ENCODE measurements at regions not wholly inside any gene's neighbourhood (a gene's known extent, or its start where the extent isn't known, plus 50 kb on each side); places are given as distances from the start of the nearest gene placed in this dataset.

DNA sequence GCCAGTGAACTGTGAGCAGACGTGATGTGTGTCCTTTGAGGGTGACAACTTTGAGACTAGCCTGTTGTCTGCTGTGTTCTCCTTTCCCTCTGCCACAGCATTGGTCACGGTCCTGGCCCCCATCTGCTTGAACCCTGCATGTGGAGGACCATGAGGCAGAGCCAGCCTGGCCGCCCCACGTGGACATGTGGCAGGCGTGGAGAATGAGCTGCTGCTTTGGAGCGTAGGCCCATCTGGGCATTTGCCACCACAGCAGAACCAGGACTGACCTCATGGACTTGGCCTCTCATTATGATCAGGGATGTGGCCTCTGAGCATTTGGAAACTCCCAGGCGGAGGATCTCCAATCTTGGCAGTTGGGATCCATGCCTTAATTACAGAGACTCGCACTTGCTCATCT is 448.5 kb downstream of the TCERG1L start:
- Histone ChIP-seq H3K9me3 (ENCODE audit: insufficient read depth, low read depth, low read length) (no peaks in the 10 kb centered on the region), H3K36me3 (ENCODE audit: insufficient read depth, low read length) (no peaks in the 10 kb centered on the region), H3K9ac (ENCODE audit: low read depth, low read length) (no peak overlapping the region), H3K4me3 (ENCODE audit: low read length) (no peak overlapping the region), H3K27me3 (ENCODE audit: insufficient read depth, low read length) (no peaks in the 10 kb centered on the region), H3K27ac (ENCODE audit: low read depth, low read length) (no peak overlapping the region), H3K4me1 (ENCODE audit: insufficient read depth, low read length) (no peaks in the 10 kb centered on the region)
- WGBS, result 90% methylated on average over 8 of the region's 8 CpGs

DNA sequence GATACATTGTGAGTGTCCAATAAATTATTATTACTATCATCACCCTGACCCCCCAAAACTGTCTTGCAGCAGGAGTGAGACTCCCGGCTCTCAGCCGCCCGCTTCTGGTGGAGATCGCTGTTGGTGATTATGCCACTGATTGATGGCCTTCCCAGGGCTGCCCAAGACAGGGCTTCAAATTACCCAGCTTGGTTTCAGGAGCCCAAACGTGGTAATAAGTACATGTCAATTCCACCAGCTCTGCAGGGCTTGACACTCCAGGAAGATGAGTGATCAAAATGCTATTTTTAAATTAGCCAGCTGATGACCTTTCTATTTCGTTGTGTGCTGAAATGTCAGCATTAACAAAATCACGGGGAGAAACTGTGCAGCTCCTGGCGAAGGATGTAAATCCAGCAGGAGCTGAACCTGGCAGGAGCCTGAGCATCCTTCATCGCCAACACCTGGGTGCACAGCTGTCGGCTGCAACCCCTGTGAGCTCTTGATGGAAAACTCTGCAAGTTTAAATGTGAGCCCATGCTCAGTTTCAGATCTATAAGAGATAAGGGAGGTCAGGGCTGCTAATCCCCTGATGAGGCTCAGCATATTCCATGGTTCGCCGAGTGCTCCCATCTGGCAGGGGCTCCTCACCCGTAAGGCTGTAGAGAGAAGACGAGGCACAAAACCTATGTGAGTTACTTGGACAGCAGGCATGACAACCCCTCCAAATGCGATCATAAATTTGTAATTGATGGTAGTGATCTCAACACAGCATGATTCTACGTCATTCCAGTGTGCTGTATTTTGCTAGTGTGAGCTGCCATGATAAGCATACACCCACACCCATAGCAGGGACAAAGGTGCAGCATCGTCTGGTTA is 446.3 kb downstream of the TCERG1L start:
- Histone ChIP-seq H3K27me3 (ENCODE audit: insufficient read depth, low read length) (no peaks in the 10 kb centered on the region), H3K9ac (ENCODE audit: low read depth, low read length) (no peak overlapping the region), H3K4me3 (ENCODE audit: low read length) (no peak overlapping the region), H3K36me3 (ENCODE audit: insufficient read depth, low read length) (no peaks in the 10 kb centered on the region), H3K4me1 (ENCODE audit: insufficient read depth, low read length) (no peaks in the 10 kb centered on the region), H3K9me3 (ENCODE audit: insufficient read depth, low read depth, low read length) (no peaks in the 10 kb centered on the region), H3K27ac (ENCODE audit: low read depth, low read length) (no peak overlapping the region)
- WGBS, result 93% methylated on average over 17 of the region's 17 CpGs

DNA sequence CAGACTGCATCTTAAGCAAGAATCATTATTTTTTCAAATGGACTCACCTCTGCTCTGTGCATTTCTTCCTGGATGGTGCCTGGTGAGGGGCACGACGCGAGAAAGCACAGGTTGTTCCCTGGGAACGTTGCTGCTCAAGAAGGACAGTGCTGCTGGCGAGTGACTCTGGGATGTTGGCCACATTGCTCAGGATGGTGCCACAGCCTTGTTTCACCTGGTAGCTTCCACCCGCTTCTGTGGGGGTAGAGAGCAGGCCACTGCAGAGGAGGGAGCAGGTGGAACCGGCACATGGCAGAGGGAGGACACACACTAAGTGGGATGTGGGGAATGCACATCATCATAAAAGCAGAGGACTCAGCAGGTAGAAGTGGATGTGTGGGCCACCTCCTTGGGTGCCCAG is 444.7 kb downstream of the TCERG1L start:
- no peak overlapping the region for H3K4me3 ChIP-seq (ENCODE audit: low read length)
- WGBS, result 97% methylated on average over 7 of the region's 7 CpGs

GRCh38 chr10:130867446-130868194 is 443.9 kb downstream of the TCERG1L start:
- H3K9ac ChIP-seq (ENCODE audit: low read depth, low read length), result no peak overlapping the region
- 87% methylated on average over 10 of the region's 10 CpGs for WGBS
- no peaks in the 10 kb centered on the region for H3K36me3 ChIP-seq (ENCODE audit: insufficient read depth, low read length)
- H3K4me1 ChIP-seq (ENCODE audit: insufficient read depth, low read length), result no peaks in the 10 kb centered on the region
- H3K4me3 ChIP-seq (ENCODE audit: low read length), result no peak overlapping the region
- no peaks in the 10 kb centered on the region for H3K27me3 ChIP-seq (ENCODE audit: insufficient read depth, low read length)
- H3K9me3 ChIP-seq (ENCODE audit: insufficient read depth, low read depth, low read length), result no peaks in the 10 kb centered on the region
- H3K27ac ChIP-seq (ENCODE audit: low read depth, low read length), result no peak overlapping the region

More for the DNA sequence above, 444.7 kb downstream of the TCERG1L start:
- H3K9me3 ChIP-seq (ENCODE audit: insufficient read depth, low read depth, low read length), result no peaks in the 10 kb centered on the region
- no peaks in the 10 kb centered on the region for H3K27me3 ChIP-seq (ENCODE audit: insufficient read depth, low read length)
- no peaks in the 10 kb centered on the region for H3K4me1 ChIP-seq (ENCODE audit: insufficient read depth, low read length)
- H3K9ac ChIP-seq (ENCODE audit: low read depth, low read length), result no peak overlapping the region
- H3K36me3 ChIP-seq (ENCODE audit: insufficient read depth, low read length), result no peaks in the 10 kb centered on the region
- no peak overlapping the region for H3K27ac ChIP-seq (ENCODE audit: low read depth, low read length)

DNA sequence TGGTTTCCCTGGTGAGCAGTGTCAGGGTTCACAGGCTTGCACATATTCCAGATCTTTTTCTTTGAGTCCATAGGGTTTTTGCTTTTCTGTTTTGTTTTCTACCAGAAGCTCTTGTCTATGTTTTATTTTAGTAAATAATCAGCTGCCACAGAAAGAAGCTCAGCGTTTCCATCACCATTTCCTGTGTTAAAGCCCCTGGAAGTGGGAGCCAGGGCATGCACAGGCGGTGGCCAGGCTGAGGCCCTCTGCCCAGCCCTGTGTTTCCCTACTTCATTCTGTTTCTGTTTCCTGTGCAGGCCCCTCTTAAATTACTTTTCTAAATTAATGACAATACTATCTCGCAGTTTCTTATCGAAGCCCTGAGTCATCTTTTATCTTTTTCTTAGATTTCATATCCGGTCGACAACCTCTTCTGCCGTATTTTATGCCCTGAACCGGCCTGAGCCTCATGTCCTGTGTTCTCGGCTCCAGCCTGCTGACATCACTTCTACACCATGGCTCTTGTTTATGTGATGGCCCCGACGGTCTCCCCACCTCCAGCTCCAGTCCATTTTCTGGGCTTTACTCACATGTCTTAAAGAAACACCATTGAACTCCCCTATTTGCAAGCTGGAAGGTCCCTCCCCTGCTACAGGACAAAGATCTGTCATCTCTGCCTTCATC is 442.2 kb downstream of the TCERG1L start:
- H3K27me3 ChIP-seq (ENCODE audit: insufficient read depth, low read length), result no peaks in the 10 kb centered on the region
- WGBS, result 91% methylated on average over 11 of the region's 11 CpGs
- H3K9me3 ChIP-seq (ENCODE audit: insufficient read depth, low read depth, low read length), result no peaks in the 10 kb centered on the region
- H3K36me3 ChIP-seq (ENCODE audit: insufficient read depth, low read length), result no peaks in the 10 kb centered on the region
- no peak overlapping the region for H3K9ac ChIP-seq (ENCODE audit: low read depth, low read length)
- no peak overlapping the region for H3K27ac ChIP-seq (ENCODE audit: low read depth, low read length)
- no peaks in the 10 kb centered on the region for H3K4me1 ChIP-seq (ENCODE audit: insufficient read depth, low read length)
- H3K4me3 ChIP-seq (ENCODE audit: low read length), result no peak overlapping the region

DNA sequence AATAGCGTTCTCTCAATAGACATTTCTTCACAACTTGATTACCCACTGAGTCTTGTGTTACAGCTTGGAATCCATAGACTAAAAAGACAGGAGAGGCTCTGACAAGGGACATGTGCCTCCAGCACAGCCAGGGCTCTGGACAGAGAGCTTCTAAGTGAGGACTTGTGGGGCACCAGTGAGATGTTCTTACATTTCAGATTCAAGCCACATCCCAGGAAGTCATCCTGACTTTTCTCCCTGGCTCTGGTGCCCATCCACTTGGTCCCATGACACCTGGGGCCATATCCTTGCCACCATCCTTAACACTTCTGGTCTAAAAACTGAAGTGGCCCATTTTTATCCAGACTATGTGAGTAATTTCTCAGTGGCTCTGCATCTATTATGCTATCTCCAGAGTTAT is 440.1 kb downstream of the TCERG1L start:
- H3K4me1 ChIP-seq (ENCODE audit: insufficient read depth, low read length), result no peaks in the 10 kb centered on the region
- no peak overlapping the region for H3K9ac ChIP-seq (ENCODE audit: low read depth, low read length)
- H3K4me3 ChIP-seq (ENCODE audit: low read length), result no peak overlapping the region
- 60% methylated on average over 1 of the region's 1 CpG for whole genome bisulfite sequencing
- no peaks in the 10 kb centered on the region for H3K9me3 ChIP-seq (ENCODE audit: insufficient read depth, low read depth, low read length)
- H3K27me3 ChIP-seq (ENCODE audit: insufficient read depth, low read length), result no peaks in the 10 kb centered on the region
- no peak overlapping the region for H3K27ac ChIP-seq (ENCODE audit: low read depth, low read length)
- H3K36me3 ChIP-seq (ENCODE audit: insufficient read depth, low read length), result no peaks in the 10 kb centered on the region

- Histone ChIP-seq H3K9me3 (ENCODE audit: insufficient read depth, low read depth, low read length) (no peaks in the 10 kb centered on the region), H3K27me3 (ENCODE audit: insufficient read depth, low read length) (no peaks in the 10 kb centered on the region), H3K4me3 (ENCODE audit: low read length) (no peak overlapping the region), H3K27ac (ENCODE audit: low read depth, low read length) (no peak overlapping the region), H3K4me1 (ENCODE audit: insufficient read depth, low read length) (no peaks in the 10 kb centered on the region), H3K9ac (ENCODE audit: low read depth, low read length) (no peak overlapping the region), H3K36me3 (ENCODE audit: insufficient read depth, low read length) (no peaks in the 10 kb centered on the region)
- 92% methylated on average over 1 of the region's 1 CpG for WGBS
These were observed 437.9 kb downstream of the TCERG1L start for GRCh38 chr10:130873636-130874035.

DNA sequence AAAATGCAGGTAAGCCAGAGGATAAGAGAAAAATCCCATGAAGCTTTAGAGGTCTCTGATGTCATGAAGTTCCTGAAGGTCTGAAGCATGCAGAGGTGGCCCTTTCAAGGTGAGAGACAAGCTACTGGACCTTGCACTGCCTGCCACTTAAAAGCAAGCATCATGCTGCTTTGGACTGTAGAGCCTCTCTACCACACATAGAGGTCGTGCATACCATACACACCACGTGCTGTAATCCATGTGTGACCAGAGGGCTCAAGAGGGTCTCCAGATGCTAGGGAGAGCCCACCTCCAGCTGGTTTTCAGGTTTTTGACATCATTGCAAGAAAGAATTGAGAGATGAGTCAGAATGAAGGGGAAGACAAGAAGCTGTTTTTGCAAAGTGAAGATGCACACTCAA is 436.4 kb downstream of the TCERG1L start:
- Histone ChIP-seq H3K27me3 (ENCODE audit: insufficient read depth, low read length) (no peaks in the 10 kb centered on the region), H3K9me3 (ENCODE audit: insufficient read depth, low read depth, low read length) (no peaks in the 10 kb centered on the region), H3K27ac (ENCODE audit: low read depth, low read length) (no peak overlapping the region), H3K4me1 (ENCODE audit: insufficient read depth, low read length) (no peaks in the 10 kb centered on the region), H3K9ac (ENCODE audit: low read depth, low read length) (no peak overlapping the region), H3K36me3 (ENCODE audit: insufficient read depth, low read length) (no peaks in the 10 kb centered on the region), H3K4me3 (ENCODE audit: low read length) (no peak overlapping the region)
- 90% methylated on average over 2 of the region's 2 CpGs for WGBS

GRCh38 chr10:130875897-130876472 is 435.5 kb downstream of the TCERG1L start:
- Histone ChIP-seq H3K4me1 (ENCODE audit: insufficient read depth, low read length) (no peaks in the 10 kb centered on the region), H3K27me3 (ENCODE audit: insufficient read depth, low read length) (no peaks in the 10 kb centered on the region), H3K36me3 (ENCODE audit: insufficient read depth, low read length) (no peaks in the 10 kb centered on the region), H3K4me3 (ENCODE audit: low read length) (no peak overlapping the region), H3K9me3 (ENCODE audit: insufficient read depth, low read depth, low read length) (no peaks in the 10 kb centered on the region), H3K9ac (ENCODE audit: low read depth, low read length) (no peak overlapping the region), H3K27ac (ENCODE audit: low read depth, low read length) (no peak overlapping the region)
- WGBS, result 79% methylated on average over 7 of the region's 7 CpGs

DNA sequence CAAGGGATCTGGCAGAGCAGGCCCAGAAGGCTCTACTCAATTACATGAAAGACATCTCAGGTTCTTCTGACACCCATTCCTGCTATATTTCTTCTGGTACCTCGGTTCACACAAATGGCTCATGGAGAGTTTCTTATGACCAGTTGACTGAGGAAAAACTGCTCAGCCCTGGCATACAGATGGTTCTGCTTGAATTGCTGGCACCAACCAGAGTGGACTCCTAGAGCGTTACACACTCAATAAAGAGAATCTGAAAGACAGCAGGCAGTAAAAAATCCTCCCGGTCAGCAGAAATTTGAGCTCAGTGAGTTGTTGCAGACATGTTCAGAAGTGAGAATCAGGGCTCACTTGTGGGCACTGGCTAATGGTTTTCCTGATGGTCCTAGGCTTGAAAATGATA is 434.4 kb downstream of the TCERG1L start:
- Histone ChIP-seq H3K9me3 (ENCODE audit: insufficient read depth, low read depth, low read length) (no peaks in the 10 kb centered on the region), H3K9ac (ENCODE audit: low read depth, low read length) (no peak overlapping the region), H3K4me3 (ENCODE audit: low read length) (no peak overlapping the region), H3K4me1 (ENCODE audit: insufficient read depth, low read length) (no peaks in the 10 kb centered on the region), H3K36me3 (ENCODE audit: insufficient read depth, low read length) (no peaks in the 10 kb centered on the region), H3K27ac (ENCODE audit: low read depth, low read length) (no peak overlapping the region), H3K27me3 (ENCODE audit: insufficient read depth, low read length) (no peaks in the 10 kb centered on the region)
- 75% methylated on average over 3 of the region's 3 CpGs for WGBS

DNA sequence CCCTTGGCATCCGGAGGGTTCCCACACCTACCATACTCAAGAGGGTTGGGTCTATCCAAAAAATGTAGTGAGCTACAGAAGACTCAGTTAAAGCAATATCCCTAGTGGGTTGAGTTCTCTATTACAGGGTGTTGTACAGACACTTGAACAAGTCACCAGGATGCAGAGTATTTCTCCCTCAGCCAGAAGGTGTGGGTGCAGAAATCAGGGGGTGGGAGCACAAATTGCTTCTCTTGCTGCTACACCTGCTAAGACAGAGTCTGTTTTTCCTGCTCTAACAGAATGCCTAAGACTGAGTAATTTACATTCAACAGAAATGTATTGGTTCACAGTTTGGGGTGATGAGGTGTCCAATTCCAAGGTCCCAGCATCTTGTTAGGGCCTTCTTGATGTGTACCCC is 433.4 kb downstream of the TCERG1L start:
- Histone ChIP-seq H3K27ac (ENCODE audit: low read depth, low read length) (no peak overlapping the region), H3K4me3 (ENCODE audit: low read length) (no peak overlapping the region), H3K36me3 (ENCODE audit: insufficient read depth, low read length) (no peaks in the 10 kb centered on the region), H3K9me3 (ENCODE audit: insufficient read depth, low read depth, low read length) (no peaks in the 10 kb centered on the region), H3K4me1 (ENCODE audit: insufficient read depth, low read length) (no peaks in the 10 kb centered on the region), H3K27me3 (ENCODE audit: insufficient read depth, low read length) (no peaks in the 10 kb centered on the region), H3K9ac (ENCODE audit: low read depth, low read length) (no peak overlapping the region)
- WGBS, result 100% methylated on average over 1 of the region's 1 CpG

Data from HUES64 (cell line).